GM21786 (cell line): ENCODE measurements at regions not wholly inside any gene's neighbourhood (a gene's known extent, or its start where the extent isn't known, plus 50 kb on each side); places are given as distances from the start of the nearest gene placed in this dataset.
"Not testable (repeated sequence)": the region's sequence is repeated elsewhere in the genome, so short reads cannot be mapped to it uniquely, and the experiment has no call there.

Experiments
- ATAC-seq: cut with Tn5 transposase; IDR thresholded peaks from one replicate; pipeline ENCODE4 v1.9.1; 2021; ENCODE audit not compliant: unreplicated experiment

- no peak for ATAC-seq
Measured at GRCh38 chr5:138702166-138703077, 50.8 kb upstream of the CTNNA1 start.

- no peak for ATAC-seq
Measured at GRCh38 chr5:138701678-138702077, 51.5 kb upstream of the CTNNA1 start.

- no peak for ATAC-seq
Measured at GRCh38 chr5:138700581-138701362, 52.5 kb upstream of the CTNNA1 start.

- ATAC-seq, result no peak
Measured at GRCh38 chr5:138699482-138699881, 53.7 kb upstream of the CTNNA1 start.

GRCh38 chr5:138698713-138699112 is 54.5 kb upstream of the CTNNA1 start:
- ATAC-seq, result no peak

GRCh38 chr5:138697720-138698360 is 55.4 kb upstream of the CTNNA1 start:
- no peak for ATAC-seq

GRCh38 chr5:138696501-138696900 is 56.7 kb upstream of the CTNNA1 start:
- ATAC-seq, result no peak

- ATAC-seq, result no peak
Measured at GRCh38 chr5:138695781-138696180, 57.4 kb upstream of the CTNNA1 start.

GRCh38 chr5:138694146-138694545 is 59.1 kb upstream of the CTNNA1 start:
- no peak for ATAC-seq

GRCh38 chr5:138692370-138692769 is 60.9 kb upstream of the CTNNA1 start:
- ATAC-seq, result no peak

GRCh38 chr5:138686668-138687067 is 66.6 kb upstream of the CTNNA1 start:
- no peak for ATAC-seq

GRCh38 chr5:138685193-138685745 is 68.0 kb upstream of the CTNNA1 start:
- ATAC-seq, result no peak

- ATAC-seq, result not testable (repeated sequence)
Measured at GRCh38 chr5:138682462-138682861, 70.8 kb upstream of the CTNNA1 start.

GRCh38 chr5:138678826-138679225 is 74.4 kb upstream of the CTNNA1 start:
- not testable (repeated sequence) for ATAC-seq

- no peak for ATAC-seq
Measured at GRCh38 chr5:138677782-138678181, 75.4 kb upstream of the CTNNA1 start.

- ATAC-seq, result no peak
Measured at GRCh38 chr5:138676556-138677193, 76.5 kb upstream of the CTNNA1 start.

- no peak for ATAC-seq
Measured at GRCh38 chr5:138676002-138676401, 77.2 kb upstream of the CTNNA1 start.

- no peak for ATAC-seq
Measured at GRCh38 chr5:138668451-138669380, 84.5 kb upstream of the CTNNA1 start.

- not testable (repeated sequence) for ATAC-seq
Measured at GRCh38 chr5:138667782-138668331, 85.4 kb upstream of the CTNNA1 start.
